HEK293T (cell line): ENCODE measurements at regions not wholly inside any gene's neighbourhood (a gene's known extent, or its start where the extent isn't known, plus 50 kb on each side); places are given as distances from the start of the nearest gene placed in this dataset.

Source experiments
- CTCF ChIA-PET: fragments of 350-600 bp; formaldehyde crosslinking; extraction: SDS; loops from one replicate; lab custom pipeline; 2021; ENCODE audit warnings: antibody characterized with exemption, inconsistent platforms; lab: Yijun Ruan, JAX
- POLR2A ChIA-PET: fragments of 350-600 bp; formaldehyde crosslinking; extraction: SDS; loops from one replicate; lab custom pipeline; 2020; ENCODE audit warnings: antibody characterized with exemption, inconsistent platforms; lab: Yijun Ruan, JAX
- DNase-seq: peaks from one replicate; pipeline ENCODE4 v3.0.0; 2012; ENCODE audit warnings: mixed read lengths; ENCODE audit errors: extremely low spot score
- ARNT ChIP-seq: fragments of 450-650 bp; IDR thresholded peaks from 2 replicates; pipeline ENCODE4 v1.6.1; 2017; ENCODE audit warnings: mild to moderate bottlenecking
- BHLHE40 ChIP-seq: fragments of 450-650 bp; IDR thresholded peaks from 2 replicates; pipeline ENCODE4 v1.6.1; 2016; ENCODE audit warnings: mild to moderate bottlenecking, moderate library complexity, borderline replicate concordance
- CTBP1 ChIP-seq: fragments of 450-650 bp; IDR thresholded peaks from 2 replicates; pipeline ENCODE4 v1.6.1; 2016; ENCODE audit warnings: borderline replicate concordance
- ELF4 ChIP-seq: fragments of 450-650 bp; IDR thresholded peaks from 2 replicates; pipeline ENCODE4 v1.6.1; 2017; ENCODE audit warnings: antibody characterized with exemption
- FOXA1 ChIP-seq: fragments of 450-650 bp; IDR thresholded peaks from 2 replicates; pipeline ENCODE4 v1.6.1; 2016; ENCODE audit warnings: mild to moderate bottlenecking
- FOXK2 ChIP-seq: fragments of 450-650 bp; IDR thresholded peaks from 2 replicates; pipeline ENCODE4 v1.6.1; 2016; ENCODE audit warnings: mild to moderate bottlenecking
- FOXM1 ChIP-seq: fragments of 450-650 bp; IDR thresholded peaks from 2 replicates; pipeline ENCODE4 v1.6.1; 2017; ENCODE audit warnings: mild to moderate bottlenecking, borderline replicate concordance
- HDGF ChIP-seq: fragments of 450-650 bp; IDR thresholded peaks from 2 replicates; pipeline ENCODE4 v1.6.1; 2017; ENCODE audit warnings: antibody characterized with exemption, borderline replicate concordance
- L3MBTL2 ChIP-seq: fragments of 450-650 bp; conservative IDR thresholded peaks from 2 replicates; pipeline ENCODE4 v1.6.1; 2016; ENCODE audit warnings: mild to moderate bottlenecking
- LEF1 ChIP-seq: fragments of 450-650 bp; IDR thresholded peaks from 2 replicates; pipeline ENCODE4 v1.6.1; 2017; ENCODE audit warnings: mild to moderate bottlenecking, borderline replicate concordance
- NFRKB ChIP-seq: fragments of 450-650 bp; IDR thresholded peaks from 2 replicates; pipeline ENCODE4 v1.6.1; 2016; ENCODE audit warnings: mild to moderate bottlenecking, moderate library complexity
- SP1 ChIP-seq: fragments of 450-650 bp; IDR thresholded peaks from 2 replicates; pipeline ENCODE4 v1.6.1; 2017
- SUZ12 ChIP-seq: fragments of 450-650 bp; IDR thresholded peaks from 2 replicates; pipeline ENCODE4 v1.6.1; 2016; ENCODE audit warnings: mild to moderate bottlenecking
- TARDBP ChIP-seq: fragments of 450-650 bp; IDR thresholded peaks from 2 replicates; pipeline ENCODE4 v1.6.1; 2016
- ZNF384 ChIP-seq: fragments of 450-650 bp; IDR thresholded peaks from 2 replicates; pipeline ENCODE4 v1.6.1; 2016
- TF ChIP-seq, protein P1 (sequence below): fragments of 450-650 bp; IDR thresholded peaks from 2 replicates; pipeline ENCODE4 v1.6.1; 2016

DNA sequence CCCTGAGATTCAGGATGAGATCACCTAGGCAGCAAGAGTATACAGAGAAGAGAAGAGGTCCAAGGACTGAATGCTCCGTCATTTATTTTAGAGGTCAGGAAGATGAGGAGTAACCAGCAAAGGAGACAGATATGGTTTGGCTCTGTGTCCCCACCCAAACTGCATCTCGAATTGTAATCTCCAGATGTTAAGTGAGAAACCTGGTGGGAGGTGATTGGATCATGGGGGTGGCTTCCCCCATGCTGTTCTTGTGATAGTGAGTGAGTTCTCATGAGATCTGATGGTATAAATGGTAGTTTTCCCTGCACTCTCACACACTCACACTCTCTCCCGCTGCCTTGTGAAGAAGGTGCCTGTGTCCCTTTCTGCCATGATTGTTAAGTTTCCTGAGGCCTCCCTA is 60.8 kb downstream of the MID1IP1 start:
- ChIA-PET POLR2A (no interaction called here), CTCF (no interaction called here)
- TF ChIP-seq FOXK2 (no peak), FOXA1 (no peak), L3MBTL2 (no peak), SP1 (no peak), LEF1 (no peak)
- TF ChIP-seq, protein P1, sequence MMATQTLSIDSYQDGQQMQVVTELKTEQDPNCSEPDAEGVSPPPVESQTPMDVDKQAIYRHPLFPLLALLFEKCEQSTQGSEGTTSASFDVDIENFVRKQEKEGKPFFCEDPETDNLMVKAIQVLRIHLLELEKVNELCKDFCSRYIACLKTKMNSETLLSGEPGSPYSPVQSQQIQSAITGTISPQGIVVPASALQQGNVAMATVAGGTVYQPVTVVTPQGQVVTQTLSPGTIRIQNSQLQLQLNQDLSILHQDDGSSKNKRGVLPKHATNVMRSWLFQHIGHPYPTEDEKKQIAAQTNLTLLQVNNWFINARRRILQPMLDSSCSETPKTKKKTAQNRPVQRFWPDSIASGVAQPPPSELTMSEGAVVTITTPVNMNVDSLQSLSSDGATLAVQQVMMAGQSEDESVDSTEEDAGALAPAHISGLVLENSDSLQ = no peak
- no peak for DNase-seq

DNA sequence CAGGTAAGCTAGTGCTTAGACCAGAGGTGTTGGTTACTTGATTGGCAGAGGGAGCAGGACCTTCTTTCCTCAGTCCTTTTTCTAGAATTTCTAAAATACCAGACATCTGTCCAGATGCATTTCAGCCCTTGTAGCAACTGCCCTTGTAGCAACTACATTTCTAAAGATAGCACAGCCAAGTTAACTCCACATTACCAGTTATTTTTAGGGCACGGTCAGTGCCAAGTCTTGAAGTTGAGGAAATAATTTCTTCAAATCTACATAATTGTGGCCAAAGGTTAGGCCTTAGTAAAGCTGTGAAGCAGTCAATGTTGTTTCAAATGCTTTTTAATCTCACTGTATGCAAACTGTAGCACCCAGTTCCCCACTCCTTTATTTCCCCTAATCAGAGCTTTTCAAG is 62.9 kb downstream of the MID1IP1 start:
- POLR2A ChIA-PET = no interaction called here
- CTCF ChIA-PET = no interaction called here

DNA sequence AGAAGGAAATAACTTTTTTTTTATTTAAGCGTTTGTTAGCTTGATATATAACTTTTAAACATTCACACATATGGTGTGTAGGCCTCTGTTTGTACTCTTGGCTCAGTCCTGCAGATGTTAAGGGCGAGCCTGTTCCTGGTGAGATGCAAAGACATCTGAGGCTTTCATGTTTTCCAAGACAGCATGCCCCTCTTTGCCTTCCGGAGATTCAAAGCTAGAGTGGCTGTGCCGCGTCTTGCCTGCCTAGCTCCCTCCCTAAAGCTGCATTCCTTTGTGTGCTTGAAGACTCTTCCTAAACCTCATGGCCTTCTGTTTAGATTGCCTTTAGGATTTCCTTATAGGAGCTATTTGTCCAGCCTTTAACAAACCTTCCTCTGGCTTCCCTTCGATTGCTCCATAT is 67.1 kb downstream of the MID1IP1 start:
- CTCF ChIA-PET = no interaction called here
- POLR2A ChIA-PET = no interaction called here

More for the DNA sequence above, 62.9 kb downstream of the MID1IP1 start:
- no peak for DNase-seq
- TF ChIP-seq LEF1 (no peak), FOXK2 (no peak), ARNT (no peak), TARDBP (no peak), L3MBTL2 (no peak), SUZ12 (no peak), NFRKB (no peak), BHLHE40 (no peak)

DNA sequence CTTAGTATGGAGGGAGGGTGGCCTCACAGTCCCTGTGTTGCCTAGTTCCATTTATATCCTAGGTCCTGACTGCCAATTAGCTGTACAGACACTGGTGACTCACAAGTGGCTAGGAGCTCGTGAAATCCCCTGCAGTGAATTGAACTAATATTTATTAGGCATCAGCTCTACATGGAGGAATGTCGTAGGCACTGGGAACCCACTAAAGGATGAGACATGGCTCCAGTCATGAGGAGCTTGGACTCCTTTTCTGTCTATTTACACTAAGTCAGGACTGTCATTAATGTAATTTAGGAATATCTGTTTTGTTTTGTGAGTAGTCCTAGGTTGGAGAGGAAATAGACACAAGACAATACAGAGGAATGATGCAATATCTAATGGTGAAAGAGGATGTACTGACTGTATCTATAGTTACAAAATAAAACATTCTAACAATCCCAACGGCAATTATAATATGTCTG is 67.7 kb downstream of the MID1IP1 start:
- no peak for TF ChIP-seq ZNF384
- no peak for TF ChIP-seq HDGF
- no peak for TF ChIP-seq BHLHE40
- TF ChIP-seq LEF1 = no peak
- TF ChIP-seq SUZ12 = no peak
- TF ChIP-seq ARNT = no peak
- no peak for TF ChIP-seq TARDBP
- TF ChIP-seq, protein P1 = no peak
- TF ChIP-seq SP1 = no peak
- TF ChIP-seq FOXK2 = no peak
- TF ChIP-seq FOXA1 = no peak
- TF ChIP-seq NFRKB = no peak
- no peak for TF ChIP-seq L3MBTL2
- TF ChIP-seq ELF4 = no peak
- no peak for TF ChIP-seq FOXM1
- TF ChIP-seq CTBP1 = no peak
- CTCF ChIA-PET = no interaction called here
- DNase-seq = no peak
- POLR2A ChIA-PET = no interaction called here

More for the DNA sequence above, 67.1 kb downstream of the MID1IP1 start:
- TF ChIP-seq FOXK2 (no peak), L3MBTL2 (no peak), FOXA1 (no peak)
- no peak for DNase-seq

- TF ChIP-seq HDGF = no peak
- no peak for TF ChIP-seq FOXK2
- TF ChIP-seq, protein P1 = no peak
- no peak for TF ChIP-seq NFRKB
- TF ChIP-seq ZNF384 = no peak
- no peak for TF ChIP-seq ELF4
- no peak for TF ChIP-seq TARDBP
- no peak for TF ChIP-seq FOXM1
- TF ChIP-seq ARNT = no peak
- no peak for TF ChIP-seq CTBP1
- TF ChIP-seq L3MBTL2 = no peak
- TF ChIP-seq SP1 = no peak
- TF ChIP-seq FOXA1 = no peak
- TF ChIP-seq SUZ12 = no peak
- ChIA-PET CTCF (no interaction called here), POLR2A (no interaction called here)
- no peak for DNase-seq
Measured at GRCh38 chrX:38870361-38870895, 69.2 kb downstream of the MID1IP1 start.

DNA sequence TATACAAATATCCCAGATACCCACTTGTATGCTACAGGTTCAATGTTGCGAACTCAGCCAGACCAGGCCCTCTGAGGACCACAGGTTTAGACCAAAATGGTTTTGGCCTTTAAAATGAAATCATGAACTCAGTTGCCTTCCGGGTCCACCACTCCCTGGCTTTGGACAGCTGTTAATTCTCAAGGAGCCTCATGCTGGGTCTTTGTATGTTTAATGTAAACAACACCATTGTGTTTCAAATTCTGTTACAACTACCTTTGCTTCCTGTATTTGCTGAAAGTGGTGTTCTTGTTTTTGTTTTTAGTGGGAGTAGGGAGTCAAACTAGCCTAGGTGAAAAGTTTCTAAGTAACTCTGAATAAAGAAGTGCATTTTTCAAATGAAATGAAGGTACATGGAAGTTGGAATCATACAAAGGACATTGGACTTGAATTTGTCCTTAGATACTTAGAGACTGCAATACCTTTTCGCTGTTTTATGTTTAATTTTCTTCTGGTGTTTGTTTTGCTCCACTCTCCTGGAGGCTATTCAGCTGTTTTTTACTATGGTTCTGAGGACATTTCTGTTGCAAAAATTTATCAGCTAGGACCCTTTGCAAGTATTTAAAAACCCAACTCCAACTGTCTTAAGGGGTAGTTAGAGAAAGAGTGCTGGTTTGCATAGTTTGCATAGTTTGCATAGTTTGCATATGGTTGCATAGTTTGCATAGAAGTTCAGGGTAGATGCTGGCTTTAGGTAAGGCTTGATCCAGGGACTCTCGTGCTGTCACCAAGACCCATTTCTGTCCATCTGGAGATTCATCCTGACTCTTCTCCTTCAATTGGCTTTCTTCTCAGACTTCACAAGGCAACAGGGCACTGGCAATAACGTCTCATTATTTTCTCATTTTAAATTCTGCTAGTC is 70.1 kb downstream of the MID1IP1 start:
- ChIA-PET POLR2A (no interaction called here), CTCF (no interaction called here)
- no peak for DNase-seq
- TF ChIP-seq HDGF (no peak), SP1 (no peak), ELF4 (no peak), ZNF384 (no peak), ARNT (no peak), FOXA1 (no peak), CTBP1 (no peak), BHLHE40 (no peak), TARDBP (no peak)
- TF ChIP-seq, protein P1 = no peak
